OCI-LY3 (cell line): ENCODE measurements at regions not wholly inside any gene's neighbourhood (a gene's known extent, or its start where the extent isn't known, plus 50 kb on each side); places are given as distances from the start of the nearest gene placed in this dataset.
"Not testable (repeated sequence)": the region's sequence is repeated elsewhere in the genome, so short reads cannot be mapped to it uniquely, and the experiment has no call there.

Source experiments
- CTCF ChIP-seq: fragments of 200-600, 300-600 bp; sonication (generic); IDR thresholded peaks from 2 replicates; pipeline ENCODE4 v1.5.1; 2014; ENCODE audit warnings: antibody characterized with exemption, low read length, low read depth
- EZH2phosphoT487 ChIP-seq: fragments of 200-600 bp; shearing (Covaris generic); IDR thresholded peaks from 2 replicates; pipeline ENCODE4 v1.6.1; 2018; ENCODE audit warnings: antibody characterized with exemption, mixed run types, low read depth

- TF ChIP-seq CTCF, EZH2phosphoT487: not testable (repeated sequence)
Measured at GRCh38 chr12:131269977-131270376, 316.3 kb downstream of the ADGRD1 start.
